RWPE1 (cell line): ENCODE measurements at regions not wholly inside any gene's neighbourhood (a gene's known extent, or its start where the extent isn't known, plus 50 kb on each side); places are given as distances from the start of the nearest gene placed in this dataset.

Experiments used
- CTCF ChIA-PET: fragments of 350-600 bp; sonication (Branson Sonifier 250); formaldehyde crosslinking; extraction: SDS; loops from one replicate; lab custom pipeline; 2021; lab: Yijun Ruan, JAX
- POLR2A ChIA-PET: fragments of 400-600 bp; formaldehyde crosslinking; extraction: SDS; loops from one replicate; lab custom pipeline; 2020; ENCODE audit warnings: antibody characterized with exemption; ENCODE audit not compliant: low non-redundant PET; lab: Yijun Ruan, JAX
- DNase-seq: peaks from one replicate; pipeline ENCODE4 v3.0.0; 2012; ENCODE audit warnings: low spot score
- H3K27ac ChIP-seq: fragments of 450-650 bp; 2 replicates; pipeline ENCODE4 v1.5.1; 2017
- TF ChIP-seq, protein P1 (sequence below): fragments of 450-650 bp; conservative IDR thresholded peaks from 2 replicates; pipeline ENCODE4 v1.5.1; 2017; ENCODE audit warnings: low read depth, mild to moderate bottlenecking

DNA sequence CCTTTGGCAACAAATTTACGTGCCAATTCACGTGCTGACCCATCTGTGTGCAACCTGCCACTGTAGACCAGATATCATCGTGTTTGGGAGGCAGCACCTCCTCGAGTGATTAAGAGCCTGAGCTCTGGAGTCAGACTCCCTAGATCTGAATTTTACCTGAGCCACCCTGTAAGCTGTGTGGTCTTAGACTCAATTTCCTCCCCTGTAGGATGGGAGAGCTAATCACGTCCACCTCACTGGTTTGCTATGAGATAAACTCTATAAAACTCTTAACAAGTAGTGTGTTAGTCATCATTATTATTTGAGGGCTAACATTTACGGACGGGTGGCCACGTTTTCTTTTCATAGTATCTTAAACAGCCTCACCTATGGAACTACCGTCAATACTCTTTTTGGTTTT is 220.0 kb upstream of the ADAMTSL1 start:
- CTCF ChIA-PET = interaction anchor here (0.6 to 2.2 kb wide), 4 partner anchors 17 to 441 kb away, joined by 3 to 25 read pairs (median 3); no protein-coding TSS in a partner anchor
- TF ChIP-seq, protein P1, sequence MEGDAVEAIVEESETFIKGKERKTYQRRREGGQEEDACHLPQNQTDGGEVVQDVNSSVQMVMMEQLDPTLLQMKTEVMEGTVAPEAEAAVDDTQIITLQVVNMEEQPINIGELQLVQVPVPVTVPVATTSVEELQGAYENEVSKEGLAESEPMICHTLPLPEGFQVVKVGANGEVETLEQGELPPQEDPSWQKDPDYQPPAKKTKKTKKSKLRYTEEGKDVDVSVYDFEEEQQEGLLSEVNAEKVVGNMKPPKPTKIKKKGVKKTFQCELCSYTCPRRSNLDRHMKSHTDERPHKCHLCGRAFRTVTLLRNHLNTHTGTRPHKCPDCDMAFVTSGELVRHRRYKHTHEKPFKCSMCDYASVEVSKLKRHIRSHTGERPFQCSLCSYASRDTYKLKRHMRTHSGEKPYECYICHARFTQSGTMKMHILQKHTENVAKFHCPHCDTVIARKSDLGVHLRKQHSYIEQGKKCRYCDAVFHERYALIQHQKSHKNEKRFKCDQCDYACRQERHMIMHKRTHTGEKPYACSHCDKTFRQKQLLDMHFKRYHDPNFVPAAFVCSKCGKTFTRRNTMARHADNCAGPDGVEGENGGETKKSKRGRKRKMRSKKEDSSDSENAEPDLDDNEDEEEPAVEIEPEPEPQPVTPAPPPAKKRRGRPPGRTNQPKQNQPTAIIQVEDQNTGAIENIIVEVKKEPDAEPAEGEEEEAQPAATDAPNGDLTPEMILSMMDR = no peak
- no peak for DNase-seq
- POLR2A ChIA-PET = no interaction called here
- no peak overlapping the region for H3K27ac ChIP-seq

DNA sequence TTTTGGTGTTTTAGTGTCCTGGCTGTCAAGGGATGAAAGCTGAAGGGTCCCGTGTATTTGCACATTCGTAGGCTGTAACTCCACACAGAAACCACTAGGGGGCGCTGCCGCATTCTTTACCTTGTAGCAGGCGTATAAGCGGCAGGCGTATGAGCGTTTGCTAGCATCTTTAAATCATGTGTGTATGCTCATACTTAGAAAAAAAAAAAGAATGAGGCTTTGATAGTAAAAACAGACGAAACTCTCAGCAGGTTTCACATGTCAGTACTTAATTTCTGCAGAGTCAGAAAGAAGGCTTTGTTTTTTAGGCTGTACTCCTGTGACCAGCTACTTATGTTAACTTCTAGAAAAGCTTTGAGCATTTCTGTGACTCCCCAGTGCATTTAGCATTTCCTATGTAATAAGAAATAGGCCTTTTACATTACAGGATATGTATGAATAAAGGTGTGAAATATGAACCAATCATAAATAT is 218.8 kb upstream of the ADAMTSL1 start:
- no peak overlapping the region for H3K27ac ChIP-seq
- DNase-seq = peak; percentile 69
- ChIA-PET POLR2A (no interaction called here), CTCF (interaction anchor here (0.6 to 2.2 kb wide), 33 partner anchors 9 to 1731 kb away, joined by 3 to 25 read pairs (median 4); no protein-coding TSS in a partner anchor)
- TF ChIP-seq, protein P1 = peak; percentile 99

DNA sequence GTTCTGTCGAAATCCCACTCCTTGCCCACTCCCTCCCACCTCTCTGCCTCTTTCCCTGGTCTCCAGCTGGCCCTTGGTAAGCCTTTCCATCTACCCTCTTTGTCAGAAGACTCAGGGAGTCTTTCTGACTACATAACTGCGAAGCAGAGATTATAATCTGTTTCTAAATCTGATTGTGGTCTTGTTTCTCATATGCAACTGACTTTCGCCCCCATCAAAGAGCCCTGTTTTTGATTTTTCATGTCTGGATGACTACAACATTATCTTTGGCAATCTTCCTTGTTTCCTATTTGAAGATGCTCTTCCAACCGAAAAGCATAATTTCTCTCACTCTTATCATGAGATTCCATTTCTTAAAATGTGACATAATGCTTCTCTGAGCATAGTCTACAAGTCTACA is 218.2 kb upstream of the ADAMTSL1 start:
- H3K27ac ChIP-seq = no peak overlapping the region
- ChIA-PET CTCF (interaction anchor here (0.6 to 2.2 kb wide), 16 partner anchors 15 to 1732 kb away, joined by 3 to 25 read pairs (median 5); no protein-coding TSS in a partner anchor), POLR2A (no interaction called here)
- DNase-seq = no peak
- TF ChIP-seq, protein P1 = no peak

DNA sequence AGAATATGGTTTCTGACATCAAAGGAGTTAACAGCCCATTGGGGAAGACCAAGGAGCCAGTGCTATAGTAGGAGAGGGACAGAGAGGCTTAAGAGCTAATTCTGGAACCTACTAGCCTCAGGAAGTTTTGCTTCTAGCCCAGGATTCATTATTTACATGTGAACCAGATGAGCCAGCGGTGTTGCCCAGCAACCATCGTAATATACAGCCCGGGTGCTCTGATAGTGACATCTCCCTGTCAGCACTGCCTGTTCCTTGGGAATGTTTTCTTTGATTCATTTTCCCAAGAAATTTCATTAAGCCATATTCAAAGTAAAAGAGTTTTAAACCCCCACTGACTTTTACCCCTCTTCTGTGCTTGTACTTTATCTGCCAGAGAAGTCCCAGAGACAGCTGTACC is 217.4 kb upstream of the ADAMTSL1 start:
- ChIA-PET POLR2A (no interaction called here), CTCF (no interaction called here)

DNA sequence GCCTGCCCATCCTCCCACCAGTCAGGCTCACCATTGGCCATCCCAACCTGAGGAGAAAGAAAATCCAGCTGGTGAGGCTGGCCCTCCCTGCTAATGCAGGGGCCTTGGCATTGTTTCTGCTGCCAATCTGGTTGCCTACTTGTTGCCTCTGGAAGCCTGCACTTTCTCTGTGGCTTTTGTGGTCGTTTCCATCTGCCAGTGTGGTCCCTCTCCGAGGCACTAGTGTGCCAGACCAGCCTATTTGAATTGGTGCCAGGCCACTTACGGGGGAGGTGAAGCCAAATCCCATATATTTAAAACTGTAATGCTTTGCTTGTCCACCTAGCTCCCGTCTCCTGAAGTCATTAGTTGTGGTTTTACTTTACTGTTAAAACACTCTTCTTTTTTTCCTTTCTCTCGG is 213.4 kb upstream of the ADAMTSL1 start:
- TF ChIP-seq, protein P1 = no peak
- ChIA-PET POLR2A (no interaction called here), CTCF (interaction anchor here (0.6 kb wide), 1 partner anchor 111 kb away, joined by 3 read pairs; no protein-coding TSS in a partner anchor)
- no peak for DNase-seq
- no peak overlapping the region for H3K27ac ChIP-seq

More for the DNA sequence above, 217.4 kb upstream of the ADAMTSL1 start:
- TF ChIP-seq, protein P1 = no peak
- DNase-seq = no peak
- H3K27ac ChIP-seq = no peak overlapping the region

DNA sequence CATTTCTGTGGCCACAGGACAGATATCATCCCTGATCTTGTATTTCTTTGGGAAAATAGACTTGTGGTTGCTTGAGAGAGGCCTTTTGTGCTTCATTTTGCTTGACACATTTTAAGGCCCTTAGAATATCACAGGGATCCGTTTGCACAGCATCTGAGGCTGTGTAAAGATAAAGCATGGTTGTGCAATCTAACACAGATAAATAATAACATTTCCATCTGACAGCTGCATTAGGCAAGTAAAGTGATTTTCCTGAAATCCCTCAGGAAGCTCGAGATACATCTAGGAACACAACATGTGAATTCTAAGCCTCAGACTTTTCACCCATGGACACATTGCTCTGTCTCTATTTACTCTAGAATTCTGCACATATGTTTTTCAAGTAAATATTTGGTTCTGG is 212.8 kb upstream of the ADAMTSL1 start:
- CTCF ChIA-PET = interaction anchor here (1.2 kb wide), 1 partner anchor 1199 kb away, joined by 3 read pairs; no protein-coding TSS in a partner anchor
- no peak for DNase-seq
- POLR2A ChIA-PET = no interaction called here
- TF ChIP-seq, protein P1 = no peak
- no peak overlapping the region for H3K27ac ChIP-seq
